SHP77 (cell line): ENCODE measurements at regions not wholly inside any gene's neighbourhood (a gene's known extent, or its start where the extent isn't known, plus 50 kb on each side); places are given as distances from the start of the nearest gene placed in this dataset.

Source experiments
- DNase-seq, 2 experiments: peaks; one replicate each; lab custom pipeline; 2025; lab: John Stamatoyannopoulos, UW

DNA sequence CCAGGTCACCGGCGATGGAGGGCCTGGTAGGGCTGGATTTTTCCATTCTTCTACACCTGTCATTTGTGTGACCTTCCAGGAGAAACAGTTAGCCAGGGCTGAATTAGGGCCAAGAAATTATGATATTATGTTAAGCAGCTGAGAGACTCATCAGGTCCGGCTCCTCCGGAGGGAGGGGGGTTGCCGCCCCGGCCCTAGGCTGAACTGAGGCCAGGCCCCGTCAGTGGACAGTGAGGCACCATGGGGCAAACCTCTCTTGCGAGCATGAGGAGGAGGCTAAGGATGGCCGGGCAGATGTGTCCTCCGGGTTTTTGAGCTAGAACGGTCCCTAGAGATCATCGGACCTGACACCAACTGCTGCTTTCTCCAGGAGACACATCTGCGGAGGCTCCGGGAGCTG, 150.1 kb downstream of the SOX11 start:
- peak in 1 of 2 experiments; percentile 8 for DNase-seq

GRCh38 chr2:5845798-5846330, 153.7 kb downstream of the SOX11 start:
- no peak for DNase-seq

GRCh38 chr2:5846881-5847280, 154.7 kb downstream of the SOX11 start:
- no peak for DNase-seq

DNA sequence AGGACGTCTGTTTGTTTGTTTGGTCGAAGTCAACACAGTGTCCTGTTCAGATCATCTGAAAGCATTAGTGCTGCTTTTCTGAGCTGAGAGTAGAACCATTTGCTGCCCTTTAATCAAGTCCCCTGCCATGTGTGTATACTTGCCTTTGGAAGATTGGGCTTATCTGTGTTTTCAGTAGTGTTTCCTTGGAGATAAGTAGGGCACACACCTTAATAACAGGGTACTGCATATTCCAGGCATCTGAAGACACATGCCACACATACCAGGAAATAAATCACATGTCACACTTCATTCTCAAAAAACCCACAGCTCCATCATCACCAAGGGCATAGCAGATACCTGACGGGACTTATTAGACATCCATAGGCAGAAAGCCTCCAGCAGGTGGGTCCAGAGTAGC, 157.4 kb downstream of the SOX11 start:
- DNase-seq: no peak

GRCh38 chr2:5851410-5851809, 159.2 kb downstream of the SOX11 start:
- DNase-seq: no peak

GRCh38 chr2:5854797-5855196, 162.6 kb downstream of the SOX11 start:
- DNase-seq: no peak

GRCh38 chr2:5867056-5867455, 174.9 kb downstream of the SOX11 start:
- DNase-seq: no peak

DNA sequence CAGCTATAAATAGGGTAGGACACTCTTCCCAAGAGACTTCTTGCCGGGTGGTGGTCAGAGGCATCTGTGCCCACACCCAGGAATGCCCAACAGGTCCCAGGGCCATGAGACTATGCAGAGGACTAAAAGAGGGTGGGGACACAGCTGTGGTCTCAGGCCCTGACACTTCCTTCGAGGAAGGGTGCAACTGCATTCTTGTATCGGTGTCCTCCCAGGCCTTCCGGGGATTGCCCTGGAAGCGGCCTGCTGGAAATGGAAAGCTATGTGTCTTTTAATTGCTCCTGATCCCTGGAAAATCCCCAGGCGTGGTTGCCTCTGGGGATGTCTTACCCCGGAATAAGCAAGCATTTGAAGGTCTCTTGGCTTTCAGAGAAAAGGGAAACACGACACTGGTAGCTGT, 176.7 kb downstream of the SOX11 start:
- DNase-seq: no peak

DNA sequence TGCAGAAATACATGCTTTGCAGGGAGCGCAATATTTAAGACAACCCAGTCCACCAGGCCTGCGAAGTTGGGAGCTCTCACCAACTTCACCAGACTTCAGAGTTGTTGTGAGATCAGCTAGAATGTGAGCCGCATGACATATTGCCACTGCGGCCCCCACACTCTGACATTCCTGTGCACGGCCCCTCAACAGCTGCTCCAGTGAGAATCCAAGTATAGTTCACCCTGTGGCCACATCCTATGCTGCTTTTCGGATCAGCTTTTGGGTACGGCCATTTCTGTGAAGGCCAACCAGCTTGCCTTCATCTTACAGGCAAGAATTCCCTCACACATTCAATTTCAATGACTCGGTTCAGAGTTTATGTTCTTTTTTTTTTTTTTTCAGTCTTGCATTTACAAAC, 177.8 kb downstream of the SOX11 start:
- DNase-seq: no peak

- DNase-seq: no peak
These were observed 185.2 kb downstream of the SOX11 start for GRCh38 chr2:5877360-5877759.

GRCh38 chr2:5885451-5886173, 193.4 kb downstream of the SOX11 start:
- no peak for DNase-seq

DNA sequence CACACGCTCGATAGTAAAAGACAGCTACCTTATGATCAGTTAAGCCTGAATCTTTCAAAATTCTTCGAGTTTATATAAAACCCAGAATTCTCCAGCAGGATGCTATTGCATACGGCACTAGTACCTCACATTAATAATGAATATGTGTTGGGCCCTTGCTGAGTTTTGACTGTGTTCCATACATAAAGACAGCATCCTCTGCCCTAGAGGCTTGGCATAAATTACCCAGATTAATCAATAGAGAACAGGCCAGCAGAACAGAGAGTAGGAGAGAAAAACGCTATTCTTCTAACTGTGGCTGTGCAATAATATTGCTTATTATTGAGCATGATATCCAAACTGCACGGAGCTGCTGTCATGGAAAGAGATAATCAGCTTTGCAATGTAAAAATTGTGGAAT, 194.3 kb downstream of the SOX11 start:
- DNase-seq: no peak

GRCh38 chr2:5888126-5888525, 195.9 kb downstream of the SOX11 start:
- DNase-seq: no peak

DNA sequence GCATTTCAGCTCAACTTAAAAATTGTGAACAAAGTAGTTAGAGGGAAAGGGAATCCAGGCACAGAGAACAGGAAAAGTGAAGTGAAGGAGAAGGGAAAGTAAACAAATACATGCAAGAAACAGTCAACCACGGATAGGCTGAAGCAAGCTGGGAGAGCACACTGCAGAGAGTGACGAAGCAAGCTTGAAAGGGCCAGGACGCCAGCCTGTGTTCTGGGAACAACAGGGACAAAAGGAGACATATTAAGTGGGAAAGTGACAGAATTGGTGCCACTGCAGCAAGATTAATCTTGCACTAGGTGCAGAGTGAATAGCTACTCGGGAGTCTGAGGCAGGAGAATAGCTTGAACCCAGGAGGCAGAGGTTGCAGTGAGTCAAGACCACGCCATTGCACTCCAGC, 197.3 kb downstream of the SOX11 start:
- no peak for DNase-seq

- DNase-seq: no peak
These were observed 202.2 kb downstream of the SOX11 start for GRCh38 chr2:5894355-5894754.

DNA sequence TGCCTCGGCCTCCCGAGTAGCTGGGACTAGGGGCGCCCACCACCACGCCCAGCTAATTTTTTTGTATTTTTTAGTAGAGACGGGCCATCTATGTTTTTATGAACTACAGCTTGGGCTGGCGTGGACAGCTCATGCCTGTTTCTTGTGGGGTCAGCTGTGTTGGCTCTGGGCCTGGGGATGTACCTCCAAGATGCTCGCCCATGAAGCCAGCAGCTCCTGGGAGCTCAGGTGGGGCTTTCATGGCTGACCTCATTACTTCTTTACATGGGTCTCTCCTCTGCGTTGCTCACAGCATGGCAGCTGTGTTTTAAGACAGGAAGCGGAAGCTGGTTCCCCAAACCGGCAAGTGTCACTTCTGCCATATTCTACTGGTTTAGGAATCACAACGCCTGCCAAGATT, 203.1 kb downstream of the SOX11 start:
- no peak for DNase-seq

- no peak for DNase-seq
These were observed 205.1 kb downstream of the SOX11 start for GRCh38 chr2:5897249-5897648.

GRCh38 chr2:5898667-5899066, 206.5 kb downstream of the SOX11 start:
- DNase-seq: no peak

- DNase-seq: no peak
These were observed 213.5 kb downstream of the SOX11 start for GRCh38 chr2:5905661-5906060.

GRCh38 chr2:5908071-5908470, 215.9 kb downstream of the SOX11 start:
- DNase-seq: no peak

DNA sequence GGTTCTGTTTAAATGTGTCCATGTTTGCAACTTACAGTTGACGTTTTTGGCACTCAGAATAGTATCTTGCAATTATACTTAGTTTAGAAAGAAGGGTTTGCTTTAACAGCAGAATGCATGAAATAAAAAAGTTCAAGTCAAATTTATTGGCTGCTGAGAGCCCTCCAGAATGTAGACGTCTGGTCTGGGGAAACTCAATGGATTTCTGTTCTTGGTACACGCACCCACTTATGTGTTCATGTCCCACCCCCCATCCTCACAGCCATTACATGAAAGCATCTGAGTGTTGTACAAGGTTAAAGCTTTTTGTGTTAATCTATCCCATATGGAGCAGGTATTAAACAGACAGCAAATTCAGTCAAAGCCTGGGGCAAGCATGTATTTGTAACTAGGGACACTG, 219.5 kb downstream of the SOX11 start:
- no peak for DNase-seq

GRCh38 chr2:5913711-5914395, 221.7 kb downstream of the SOX11 start:
- DNase-seq: no peak

GRCh38 chr2:5914811-5915611, 222.8 kb downstream of the SOX11 start:
- peak; percentile 49 to 73 for DNase-seq
